GM12878 (cell line): ENCODE measurements at regions not wholly inside any gene's neighbourhood (a gene's known extent, or its start where the extent isn't known, plus 50 kb on each side); places are given as distances from the start of the nearest gene placed in this dataset.

ENCODE experiments used
- ATAC-seq: fragments of 200-7000 bp; cut with Tn5 transposase; 3 replicates; pipeline ENCODE4 v1.9.1; 2020; ENCODE audit warnings: mild to moderate bottlenecking, moderate library complexity
- BruUV-seq: library from RNA; stranded (reverse); fragments of 400-500 nt; replicated peaks from 2 replicates; lab custom pipeline; 2021; lab: Mats Ljungman, UMichigan
- CTCF ChIA-PET: fragments of 300-600 bp; sonication (Branson Sonifier 250); formaldehyde crosslinking; extraction: SDS; loops from one replicate; lab custom pipeline; 2021; ENCODE audit warnings: inconsistent platforms; lab: Yijun Ruan, JAX
- POLR2A ChIA-PET: fragments of 350-600 bp; formaldehyde crosslinking; extraction: SDS; loops from one replicate; lab custom pipeline; 2021; ENCODE audit warnings: inconsistent platforms; lab: Charles Lee
- RAD21 ChIA-PET: fragments of 300-600 bp; sonication (Branson Sonifier 250); formaldehyde crosslinking; loops from one replicate; lab custom pipeline; 2023; ENCODE audit warnings: antibody characterized with exemption; ENCODE audit not compliant: unreplicated experiment; lab: Charles Lee
- SMC1A ChIA-PET: fragments of 300-600 bp; sonication (Branson Sonifier 250); formaldehyde crosslinking; loops from one replicate; lab custom pipeline; 2023; ENCODE audit not compliant: unreplicated experiment, uncharacterized antibody; lab: Charles Lee
- DNase-seq: peaks from one replicate; pipeline ENCODE4 v3.0.0-alpha.2; 2011; ENCODE audit warnings: low read depth, low spot score
- FAIRE-seq: peaks from 3 replicates; lab custom pipeline; 2011; peaks lifted over from hg19 to GRCh38; lab: Jason Lieb, UNC
- H2AFZ ChIP-seq: 2 replicates; pipeline ENCODE4 v1.6.0; 2011; ENCODE audit warnings: low read depth, low read length, control low read depth; ENCODE audit not compliant: control insufficient read depth
- H3K27ac ChIP-seq: 2 replicates; pipeline ENCODE4 v1.5.1; 2011; ENCODE audit warnings: control low read depth; ENCODE audit not compliant: control insufficient read depth, insufficient read depth
- H3K27me3 ChIP-seq, 2 experiments: replicated peaks in 1 of 2; 2 replicates each; pipeline versions ENCODE4 v1.6.0 to v1.6.1; 2011; ENCODE audit warnings: low read length in 1 of 2; ENCODE audit not compliant: control insufficient read depth in 2 of 2, insufficient read depth in 2 of 2
- H3K36me3 ChIP-seq, 2 experiments: 2 replicates each; pipeline ENCODE4 v1.5.1; 2011; ENCODE audit warnings: low read length in 1 of 2; ENCODE audit not compliant: control insufficient read depth in 2 of 2, insufficient read depth in 2 of 2
- H3K4me1 ChIP-seq: 2 replicates; pipeline ENCODE4 v1.6.1; 2011; ENCODE audit warnings: mild to moderate bottlenecking, low read length, moderate library complexity, mixed read lengths; ENCODE audit not compliant: control insufficient read depth, insufficient read depth
- H3K4me2 ChIP-seq: 2 replicates; pipeline ENCODE4 v1.6.0; 2011; ENCODE audit warnings: control low read depth; ENCODE audit not compliant: control insufficient read depth, insufficient read depth
- H3K4me3 ChIP-seq: fragments of 200-600 bp; sonication (generic); 2 replicates; pipeline ENCODE4 v1.5.1; 2016
- H3K79me2 ChIP-seq: 2 replicates; pipeline ENCODE4 v1.6.0; 2011; ENCODE audit warnings: low read length; ENCODE audit not compliant: control insufficient read depth, insufficient read depth
- H3K9ac ChIP-seq: 2 replicates; pipeline ENCODE4 v1.8.0; 2011; ENCODE audit warnings: low read length, control low read depth, mixed read lengths; ENCODE audit not compliant: control insufficient read depth, insufficient read depth
- H3K9me3 ChIP-seq: replicated peaks from 3 replicates; pipeline ENCODE4 v1.5.1; 2011; ENCODE audit warnings: mild to moderate bottlenecking, low read length; ENCODE audit not compliant: control insufficient read depth, insufficient read depth
- H4K20me1 ChIP-seq: 2 replicates; pipeline ENCODE4 v1.6.0; 2011; ENCODE audit not compliant: control insufficient read depth, insufficient read depth
- BCLAF1 ChIP-seq: fragments of 450-650 bp; IDR thresholded peaks from 2 replicates; pipeline ENCODE4 v1.6.1; 2017; ENCODE audit warnings: antibody characterized with exemption, mild to moderate bottlenecking, moderate library complexity
- CBFB ChIP-seq: IDR thresholded peaks from 2 replicates; pipeline ENCODE4 v1.6.1; 2016; ENCODE audit warnings: antibody characterized with exemption, low read depth
- E2F8 ChIP-seq: fragments of 450-650 bp; IDR thresholded peaks from 2 replicates; pipeline ENCODE4 v1.6.1; 2018; ENCODE audit warnings: mild to moderate bottlenecking, low read depth, moderate library complexity; ENCODE audit not compliant: partially characterized antibody
- EED ChIP-seq: sonication (generic); IDR thresholded peaks from 2 replicates; pipeline ENCODE4 v1.6.1; 2016; ENCODE audit warnings: antibody characterized with exemption, low read depth
- FOXK2 ChIP-seq: fragments of 450-650 bp; IDR thresholded peaks from 2 replicates; pipeline ENCODE4 v1.6.1; 2017; ENCODE audit warnings: mild to moderate bottlenecking, moderate library complexity
- HCFC1 ChIP-seq: fragments of 150-350 bp; IDR thresholded peaks from 2 replicates; pipeline ENCODE4 v1.6.1; 2014; ENCODE audit warnings: low read length
- MXI1 ChIP-seq: fragments of 150-350 bp; IDR thresholded peaks from 2 replicates; pipeline ENCODE4 v1.6.1; 2011; ENCODE audit warnings: low read depth, mild to moderate bottlenecking, inconsistent platforms, low read length, improper control_type of control experiment
- NFIC ChIP-seq: IDR thresholded peaks from 2 replicates; pipeline ENCODE4 v1.6.1; 2012; ENCODE audit warnings: low read depth, mild to moderate bottlenecking, inconsistent platforms, low read length, moderate library complexity
- NRF1 ChIP-seq: conservative IDR thresholded peaks from 2 replicates; pipeline ENCODE4 v1.6.1; 2011; ENCODE audit warnings: mild to moderate bottlenecking, low read depth, low read length, improper control_type of control experiment
- PRDM15 ChIP-seq: fragments of 450-650 bp; formaldehyde crosslinking; IDR thresholded peaks from 2 replicates; pipeline ENCODE4 v1.4.0; 2020; ENCODE audit warnings: mild to moderate bottlenecking, moderate library complexity
- SMAD5 ChIP-seq: IDR thresholded peaks from 2 replicates; pipeline ENCODE4 v1.6.1; 2016; ENCODE audit warnings: antibody characterized with exemption, low read depth
- SRF ChIP-seq, 2 experiments: IDR thresholded peaks; 2 replicates each; pipeline ENCODE4 v1.6.1; 2011; ENCODE audit warnings: low read depth in 2 of 2, low read length in 2 of 2, mild to moderate bottlenecking in 1 of 2, moderate library complexity in 1 of 2
- WGBS: methylation state at CpG from one replicate; pipeline ENCODE4 v1.1.6; 2016; ENCODE audit warnings: low lambda C conversion rate; ENCODE audit not compliant: insufficient replicate concordance, insufficient coverage; ENCODE audit errors: missing lambda C conversion rate; 5-methylcytosine and 5-hydroxymethylcytosine counted together
- in situ Hi-C: fragments of 300-500 bp; cut with MboI; formaldehyde crosslinking; loops from 9 replicates; pipeline ENCODE4 v1.14.3; 2018; ENCODE audit warnings: mixed read lengths
- intact Hi-C: fragments of 100-400 bp; cut with micrococcal nuclease; formaldehyde crosslinking; loops from one replicate; pipeline ENCODE4 v1.14.2; 2022; ENCODE audit not compliant: unreplicated experiment
- TF ChIP-seq, protein P1 (sequence below): fragments of 450-650 bp; IDR thresholded peaks from 2 replicates; pipeline ENCODE4 v1.6.1; 2017; ENCODE audit warnings: mild to moderate bottlenecking
- TF ChIP-seq, protein P2 (sequence below): IDR thresholded peaks from 2 replicates; pipeline ENCODE4 v1.6.1; 2012; ENCODE audit warnings: low read depth, low read length, improper control_type of control experiment

DNA sequence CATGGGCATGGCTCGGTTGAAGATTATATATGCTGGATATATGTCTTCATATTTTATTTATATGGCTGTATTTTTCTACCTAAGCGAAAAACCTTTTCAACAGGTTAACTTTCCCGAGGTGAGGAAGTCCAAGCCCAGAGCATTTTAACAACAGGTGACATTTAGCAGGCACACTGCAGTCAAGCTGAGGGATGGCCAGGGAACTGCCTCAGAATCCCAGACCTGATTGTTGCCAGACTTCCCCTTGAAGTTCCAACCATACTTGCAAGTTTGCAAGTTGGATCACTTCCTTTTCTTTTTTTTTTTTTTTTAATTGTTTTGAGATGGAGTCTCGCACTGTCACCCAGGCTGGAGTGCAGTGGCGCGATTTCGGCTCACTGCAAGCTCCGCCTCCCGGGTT is 166.0 kb upstream of the FRMD6 start:
- ATAC-seq: no peak
- WGBS: 14% methylated on average over 3 of the region's 9 CpGs
- SMC1A ChIA-PET: no interaction called here
- no TSS peak for BruUV-seq
- no peak overlapping the region for H3K4me3 ChIP-seq
- DNase-seq: no peak
- in situ Hi-C loops (no loop called here), intact Hi-C loops (no loop called here)
- CTCF ChIA-PET: no interaction called here
- H3K27ac ChIP-seq: no peak overlapping the region
- no peak for FAIRE-seq
- RAD21 ChIA-PET: no interaction called here
- H3K4me2 ChIP-seq: no peak overlapping the region
- H3K27me3 ChIP-seq: no peaks in the 10 kb centered on the region
- no peaks in the 10 kb centered on the region for H3K9me3 ChIP-seq
- H3K4me1 ChIP-seq: no peaks in the 10 kb centered on the region
- no peaks in the 10 kb centered on the region for H3K36me3 ChIP-seq
- no peaks in the 10 kb centered on the region for H3K79me2 ChIP-seq
- H3K9ac ChIP-seq: no peak overlapping the region
- POLR2A ChIA-PET: no interaction called here
- no peak overlapping the region for H2AFZ ChIP-seq
- H4K20me1 ChIP-seq: no peaks in the 10 kb centered on the region
- TF ChIP-seq CBFB (no peak), BCLAF1 (no peak), E2F8 (no peak), MXI1 (no peak), NRF1 (no peak), FOXK2 (no peak), NFIC (no peak), SMAD5 (no peak), EED (no peak), SRF (IDR thresholded peaks at IDR 0.05; ENCODE audit: low read depth in 2 of 2, low read length in 2 of 2) (no peak), PRDM15 (CRISPR knock-in tag) (no peak), HCFC1 (no peak)
- TF ChIP-seq, protein P1, sequence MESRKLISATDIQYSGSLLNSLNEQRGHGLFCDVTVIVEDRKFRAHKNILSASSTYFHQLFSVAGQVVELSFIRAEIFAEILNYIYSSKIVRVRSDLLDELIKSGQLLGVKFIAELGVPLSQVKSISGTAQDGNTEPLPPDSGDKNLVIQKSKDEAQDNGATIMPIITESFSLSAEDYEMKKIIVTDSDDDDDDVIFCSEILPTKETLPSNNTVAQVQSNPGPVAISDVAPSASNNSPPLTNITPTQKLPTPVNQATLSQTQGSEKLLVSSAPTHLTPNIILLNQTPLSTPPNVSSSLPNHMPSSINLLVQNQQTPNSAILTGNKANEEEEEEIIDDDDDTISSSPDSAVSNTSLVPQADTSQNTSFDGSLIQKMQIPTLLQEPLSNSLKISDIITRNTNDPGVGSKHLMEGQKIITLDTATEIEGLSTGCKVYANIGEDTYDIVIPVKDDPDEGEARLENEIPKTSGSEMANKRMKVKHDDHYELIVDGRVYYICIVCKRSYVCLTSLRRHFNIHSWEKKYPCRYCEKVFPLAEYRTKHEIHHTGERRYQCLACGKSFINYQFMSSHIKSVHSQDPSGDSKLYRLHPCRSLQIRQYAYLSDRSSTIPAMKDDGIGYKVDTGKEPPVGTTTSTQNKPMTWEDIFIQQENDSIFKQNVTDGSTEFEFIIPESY: no peak
- TF ChIP-seq, protein P2, sequence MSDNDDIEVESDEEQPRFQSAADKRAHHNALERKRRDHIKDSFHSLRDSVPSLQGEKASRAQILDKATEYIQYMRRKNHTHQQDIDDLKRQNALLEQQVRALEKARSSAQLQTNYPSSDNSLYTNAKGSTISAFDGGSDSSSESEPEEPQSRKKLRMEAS: no peak
